ENCODE measurements at regions not wholly inside any gene's neighbourhood (a gene's known extent, or its start where the extent isn't known, plus 50 kb on each side); places are given as distances from the start of the nearest gene placed in this dataset.

DNA sequence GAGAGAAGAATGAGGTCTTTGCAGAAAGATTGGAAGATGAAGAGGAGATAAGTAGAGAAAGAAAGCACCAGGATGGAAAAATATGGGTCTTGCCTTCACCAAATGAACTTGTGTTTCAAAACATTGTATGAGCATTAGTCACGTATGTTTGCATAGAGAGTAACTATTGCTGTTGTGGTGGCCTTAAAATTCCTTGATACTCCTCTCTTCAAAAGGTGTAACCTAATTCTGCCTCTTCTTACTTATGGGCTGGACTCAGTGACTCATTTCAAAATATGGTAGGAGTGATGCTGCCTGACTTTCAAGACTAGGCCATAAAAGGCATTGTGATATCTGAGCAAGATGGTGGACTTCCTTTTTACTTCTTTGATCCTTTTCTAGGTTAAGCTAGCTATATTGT lies 228.7 kb upstream of the ZNF385D start:
- H3K36me3 Mint-ChIP-seq, result peaks cover 4% of the 10 kb centered on the region
- no peak overlapping the region for H3K27ac Mint-ChIP-seq
- POLR2A ChIA-PET, result no interaction called here
- no peaks in the 10 kb centered on the region for H3K27me3 Mint-ChIP-seq (ENCODE audit: low read depth)
- H3K4me1 Mint-ChIP-seq, result no peaks in the 10 kb centered on the region
- no peak overlapping the region for H3K4me3 Mint-ChIP-seq
- H3K9me3 Mint-ChIP-seq, result peaks cover 14% of the 10 kb centered on the region
- CTCF ChIA-PET, result no interaction called here
- TF ChIP-seq, protein P1, sequence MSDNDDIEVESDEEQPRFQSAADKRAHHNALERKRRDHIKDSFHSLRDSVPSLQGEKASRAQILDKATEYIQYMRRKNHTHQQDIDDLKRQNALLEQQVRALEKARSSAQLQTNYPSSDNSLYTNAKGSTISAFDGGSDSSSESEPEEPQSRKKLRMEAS (CRISPR knock-in tag; IDR thresholded peaks at IDR 0.05), result no peak
- TF ChIP-seq TP53 (CRISPR knock-in tag; IDR thresholded peaks at IDR 0.05) (no peak), NR2C2 (CRISPR knock-in tag; IDR thresholded peaks at IDR 0.05) (no peak), FOXP1 (CRISPR knock-in tag; IDR thresholded peaks at IDR 0.05; ENCODE audit: borderline replicate concordance) (no peak), HMGA2 (CRISPR knock-in tag; IDR thresholded peaks at IDR 0.05) (no peak), RELA (CRISPR knock-in tag; IDR thresholded peaks at IDR 0.05; ENCODE audit: borderline replicate concordance) (no peak), NR3C1 (CRISPR knock-in tag; conservative IDR thresholded peaks at IDR 0.05; ENCODE audit: low read depth) (no peak), SMAD3 (CRISPR knock-in tag; IDR thresholded peaks at IDR 0.05; ENCODE audit: borderline replicate concordance) (no peak), TCF7 (CRISPR knock-in tag; IDR thresholded peaks at IDR 0.05; ENCODE audit: low read depth) (no peak), MXD4 (CRISPR knock-in tag; IDR thresholded peaks at IDR 0.05; ENCODE audit: borderline replicate concordance) (no peak), JUN (CRISPR knock-in tag; IDR thresholded peaks at IDR 0.05) (no peak)
- TF ChIP-seq, protein P2, sequence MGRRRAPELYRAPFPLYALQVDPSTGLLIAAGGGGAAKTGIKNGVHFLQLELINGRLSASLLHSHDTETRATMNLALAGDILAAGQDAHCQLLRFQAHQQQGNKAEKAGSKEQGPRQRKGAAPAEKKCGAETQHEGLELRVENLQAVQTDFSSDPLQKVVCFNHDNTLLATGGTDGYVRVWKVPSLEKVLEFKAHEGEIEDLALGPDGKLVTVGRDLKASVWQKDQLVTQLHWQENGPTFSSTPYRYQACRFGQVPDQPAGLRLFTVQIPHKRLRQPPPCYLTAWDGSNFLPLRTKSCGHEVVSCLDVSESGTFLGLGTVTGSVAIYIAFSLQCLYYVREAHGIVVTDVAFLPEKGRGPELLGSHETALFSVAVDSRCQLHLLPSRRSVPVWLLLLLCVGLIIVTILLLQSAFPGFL (CRISPR knock-in tag; IDR thresholded peaks at IDR 0.05; ENCODE audit: borderline replicate concordance), result no peak
- TF ChIP-seq, protein P3, sequence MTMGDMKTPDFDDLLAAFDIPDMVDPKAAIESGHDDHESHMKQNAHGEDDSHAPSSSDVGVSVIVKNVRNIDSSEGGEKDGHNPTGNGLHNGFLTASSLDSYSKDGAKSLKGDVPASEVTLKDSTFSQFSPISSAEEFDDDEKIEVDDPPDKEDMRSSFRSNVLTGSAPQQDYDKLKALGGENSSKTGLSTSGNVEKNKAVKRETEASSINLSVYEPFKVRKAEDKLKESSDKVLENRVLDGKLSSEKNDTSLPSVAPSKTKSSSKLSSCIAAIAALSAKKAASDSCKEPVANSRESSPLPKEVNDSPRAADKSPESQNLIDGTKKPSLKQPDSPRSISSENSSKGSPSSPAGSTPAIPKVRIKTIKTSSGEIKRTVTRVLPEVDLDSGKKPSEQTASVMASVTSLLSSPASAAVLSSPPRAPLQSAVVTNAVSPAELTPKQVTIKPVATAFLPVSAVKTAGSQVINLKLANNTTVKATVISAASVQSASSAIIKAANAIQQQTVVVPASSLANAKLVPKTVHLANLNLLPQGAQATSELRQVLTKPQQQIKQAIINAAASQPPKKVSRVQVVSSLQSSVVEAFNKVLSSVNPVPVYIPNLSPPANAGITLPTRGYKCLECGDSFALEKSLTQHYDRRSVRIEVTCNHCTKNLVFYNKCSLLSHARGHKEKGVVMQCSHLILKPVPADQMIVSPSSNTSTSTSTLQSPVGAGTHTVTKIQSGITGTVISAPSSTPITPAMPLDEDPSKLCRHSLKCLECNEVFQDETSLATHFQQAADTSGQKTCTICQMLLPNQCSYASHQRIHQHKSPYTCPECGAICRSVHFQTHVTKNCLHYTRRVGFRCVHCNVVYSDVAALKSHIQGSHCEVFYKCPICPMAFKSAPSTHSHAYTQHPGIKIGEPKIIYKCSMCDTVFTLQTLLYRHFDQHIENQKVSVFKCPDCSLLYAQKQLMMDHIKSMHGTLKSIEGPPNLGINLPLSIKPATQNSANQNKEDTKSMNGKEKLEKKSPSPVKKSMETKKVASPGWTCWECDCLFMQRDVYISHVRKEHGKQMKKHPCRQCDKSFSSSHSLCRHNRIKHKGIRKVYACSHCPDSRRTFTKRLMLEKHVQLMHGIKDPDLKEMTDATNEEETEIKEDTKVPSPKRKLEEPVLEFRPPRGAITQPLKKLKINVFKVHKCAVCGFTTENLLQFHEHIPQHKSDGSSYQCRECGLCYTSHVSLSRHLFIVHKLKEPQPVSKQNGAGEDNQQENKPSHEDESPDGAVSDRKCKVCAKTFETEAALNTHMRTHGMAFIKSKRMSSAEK (CRISPR knock-in tag; IDR thresholded peaks at IDR 0.05; ENCODE audit: borderline replicate concordance), result no peak
- TF ChIP-seq, protein P4, sequence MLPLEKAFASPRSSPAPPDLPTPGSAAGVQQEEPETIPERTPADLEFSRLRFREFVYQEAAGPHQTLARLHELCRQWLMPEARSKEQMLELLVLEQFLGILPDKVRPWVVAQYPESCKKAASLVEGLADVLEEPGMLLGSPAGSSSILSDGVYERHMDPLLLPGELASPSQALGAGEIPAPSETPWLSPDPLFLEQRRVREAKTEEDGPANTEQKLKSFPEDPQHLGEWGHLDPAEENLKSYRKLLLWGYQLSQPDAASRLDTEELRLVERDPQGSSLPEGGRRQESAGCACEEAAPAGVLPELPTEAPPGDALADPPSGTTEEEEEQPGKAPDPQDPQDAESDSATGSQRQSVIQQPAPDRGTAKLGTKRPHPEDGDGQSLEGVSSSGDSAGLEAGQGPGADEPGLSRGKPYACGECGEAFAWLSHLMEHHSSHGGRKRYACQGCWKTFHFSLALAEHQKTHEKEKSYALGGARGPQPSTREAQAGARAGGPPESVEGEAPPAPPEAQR (CRISPR knock-in tag; IDR thresholded peaks at IDR 0.05), result no peak
- DNase-seq (ENCODE audit: low spot score) (no peak), ATAC-seq (no peak)

DNA sequence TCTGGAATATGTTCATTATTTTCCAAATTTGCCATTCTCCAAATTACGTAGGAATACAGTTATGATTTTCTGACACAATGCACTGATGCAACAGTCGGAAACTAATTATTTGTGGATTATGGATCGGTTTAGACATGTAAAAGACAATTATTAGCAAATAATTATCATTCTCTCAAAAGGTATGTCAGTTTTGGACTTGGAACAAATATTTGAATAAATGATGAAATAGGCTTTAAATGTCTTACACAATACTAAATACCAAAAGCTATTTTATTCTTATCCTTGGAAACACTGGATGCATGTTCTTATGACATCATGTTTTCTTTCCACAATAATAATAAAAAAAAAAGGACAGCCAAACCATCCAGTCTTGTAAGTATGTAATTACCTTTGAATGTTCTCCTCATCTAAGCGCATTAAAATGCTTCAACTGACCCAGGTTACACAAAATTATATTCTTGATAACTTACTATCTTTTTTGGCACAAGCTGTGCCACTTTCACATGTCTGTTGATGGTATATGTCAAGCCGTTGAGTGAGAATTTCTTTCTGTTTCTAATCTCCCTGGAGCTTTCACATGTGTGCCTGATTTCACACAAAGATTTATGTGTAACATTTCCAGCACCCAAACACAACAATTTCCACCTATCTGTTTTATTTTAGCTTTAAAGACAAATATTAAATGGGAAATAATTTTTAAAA lies 238.5 kb upstream of the ZNF385D start:
- ChIA-PET POLR2A (no interaction called here), CTCF (no interaction called here)
- Mint-ChIP-seq H3K36me3 (no peaks in the 10 kb centered on the region), H3K27ac (no peak overlapping the region), H3K9me3 (no peaks in the 10 kb centered on the region), H3K4me3 (no peak overlapping the region), H3K27me3 (ENCODE audit: low read depth) (no peaks in the 10 kb centered on the region), H3K4me1 (peaks cover 4% of the 10 kb centered on the region)
- ATAC-seq (no peak), DNase-seq (ENCODE audit: low spot score) (no peak)
- TF ChIP-seq, protein P4 (CRISPR knock-in tag; IDR thresholded peaks at IDR 0.05), result no peak
- TF ChIP-seq, protein P5, sequence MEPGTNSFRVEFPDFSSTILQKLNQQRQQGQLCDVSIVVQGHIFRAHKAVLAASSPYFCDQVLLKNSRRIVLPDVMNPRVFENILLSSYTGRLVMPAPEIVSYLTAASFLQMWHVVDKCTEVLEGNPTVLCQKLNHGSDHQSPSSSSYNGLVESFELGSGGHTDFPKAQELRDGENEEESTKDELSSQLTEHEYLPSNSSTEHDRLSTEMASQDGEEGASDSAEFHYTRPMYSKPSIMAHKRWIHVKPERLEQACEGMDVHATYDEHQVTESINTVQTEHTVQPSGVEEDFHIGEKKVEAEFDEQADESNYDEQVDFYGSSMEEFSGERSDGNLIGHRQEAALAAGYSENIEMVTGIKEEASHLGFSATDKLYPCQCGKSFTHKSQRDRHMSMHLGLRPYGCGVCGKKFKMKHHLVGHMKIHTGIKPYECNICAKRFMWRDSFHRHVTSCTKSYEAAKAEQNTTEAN (CRISPR knock-in tag; IDR thresholded peaks at IDR 0.05), result no peak
- TF ChIP-seq RORB (CRISPR knock-in tag; IDR thresholded peaks at IDR 0.05), result no peak
- TF ChIP-seq, protein P6, sequence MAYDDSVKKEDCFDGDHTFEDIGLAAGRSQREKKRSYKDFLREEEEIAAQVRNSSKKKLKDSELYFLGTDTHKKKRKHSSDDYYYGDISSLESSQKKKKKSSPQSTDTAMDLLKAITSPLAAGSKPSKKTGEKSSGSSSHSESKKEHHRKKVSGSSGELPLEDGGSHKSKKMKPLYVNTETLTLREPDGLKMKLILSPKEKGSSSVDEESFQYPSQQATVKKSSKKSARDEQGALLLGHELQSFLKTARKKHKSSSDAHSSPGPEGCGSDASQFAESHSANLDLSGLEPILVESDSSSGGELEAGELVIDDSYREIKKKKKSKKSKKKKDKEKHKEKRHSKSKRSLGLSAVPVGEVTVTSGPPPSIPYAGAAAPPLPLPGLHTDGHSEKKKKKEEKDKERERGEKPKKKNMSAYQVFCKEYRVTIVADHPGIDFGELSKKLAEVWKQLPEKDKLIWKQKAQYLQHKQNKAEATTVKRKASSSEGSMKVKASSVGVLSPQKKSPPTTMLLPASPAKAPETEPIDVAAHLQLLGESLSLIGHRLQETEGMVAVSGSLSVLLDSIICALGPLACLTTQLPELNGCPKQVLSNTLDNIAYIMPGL (CRISPR knock-in tag; IDR thresholded peaks at IDR 0.05), result no peak
- no peak for TF ChIP-seq ELF4 (CRISPR knock-in tag; IDR thresholded peaks at IDR 0.05; ENCODE audit: low read depth)
- no peak for TF ChIP-seq NR3C1 (CRISPR knock-in tag; conservative IDR thresholded peaks at IDR 0.05; ENCODE audit: low read depth)
- TF ChIP-seq, protein P7, sequence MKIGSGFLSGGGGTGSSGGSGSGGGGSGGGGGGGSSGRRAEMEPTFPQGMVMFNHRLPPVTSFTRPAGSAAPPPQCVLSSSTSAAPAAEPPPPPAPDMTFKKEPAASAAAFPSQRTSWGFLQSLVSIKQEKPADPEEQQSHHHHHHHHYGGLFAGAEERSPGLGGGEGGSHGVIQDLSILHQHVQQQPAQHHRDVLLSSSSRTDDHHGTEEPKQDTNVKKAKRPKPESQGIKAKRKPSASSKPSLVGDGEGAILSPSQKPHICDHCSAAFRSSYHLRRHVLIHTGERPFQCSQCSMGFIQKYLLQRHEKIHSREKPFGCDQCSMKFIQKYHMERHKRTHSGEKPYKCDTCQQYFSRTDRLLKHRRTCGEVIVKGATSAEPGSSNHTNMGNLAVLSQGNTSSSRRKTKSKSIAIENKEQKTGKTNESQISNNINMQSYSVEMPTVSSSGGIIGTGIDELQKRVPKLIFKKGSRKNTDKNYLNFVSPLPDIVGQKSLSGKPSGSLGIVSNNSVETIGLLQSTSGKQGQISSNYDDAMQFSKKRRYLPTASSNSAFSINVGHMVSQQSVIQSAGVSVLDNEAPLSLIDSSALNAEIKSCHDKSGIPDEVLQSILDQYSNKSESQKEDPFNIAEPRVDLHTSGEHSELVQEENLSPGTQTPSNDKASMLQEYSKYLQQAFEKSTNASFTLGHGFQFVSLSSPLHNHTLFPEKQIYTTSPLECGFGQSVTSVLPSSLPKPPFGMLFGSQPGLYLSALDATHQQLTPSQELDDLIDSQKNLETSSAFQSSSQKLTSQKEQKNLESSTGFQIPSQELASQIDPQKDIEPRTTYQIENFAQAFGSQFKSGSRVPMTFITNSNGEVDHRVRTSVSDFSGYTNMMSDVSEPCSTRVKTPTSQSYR (CRISPR knock-in tag; IDR thresholded peaks at IDR 0.05), result no peak
- no peak for TF ChIP-seq NFE2L1 (CRISPR knock-in tag; IDR thresholded peaks at IDR 0.05)

Measured in WTC11 (cell line).